Left forelimb (tissue), 1 donor: ENCODE measurements at regions not wholly inside any gene's neighbourhood (a gene's known extent, or its start where the extent isn't known, plus 50 kb on each side); places are given as distances from the start of the nearest gene placed in this dataset.

Experiments
- DNase-seq: peaks from one replicate; pipeline ENCODE4 v3.0.0-alpha.2; 2018; ENCODE audit warnings: low spot score

GRCh38 chr5:3825531-3826451, 230.2 kb downstream of the IRX1 start:
- DNase-seq = no peak

GRCh38 chr5:3827624-3828023, 232.0 kb downstream of the IRX1 start:
- DNase-seq = no peak

GRCh38 chr5:3828761-3829160, 233.1 kb downstream of the IRX1 start:
- no peak for DNase-seq

- no peak for DNase-seq
These were observed 237.9 kb downstream of the IRX1 start for GRCh38 chr5:3833566-3833965.

GRCh38 chr5:3835811-3836210, 240.2 kb downstream of the IRX1 start:
- no peak for DNase-seq

GRCh38 chr5:3836528-3836927, 240.9 kb downstream of the IRX1 start:
- DNase-seq = no peak

GRCh38 chr5:3837506-3837905, 241.9 kb downstream of the IRX1 start:
- DNase-seq = no peak

- DNase-seq = no peak
These were observed 243.5 kb downstream of the IRX1 start for GRCh38 chr5:3839151-3839550.

GRCh38 chr5:3842591-3842990, 247.0 kb downstream of the IRX1 start:
- no peak for DNase-seq

- DNase-seq = no peak
These were observed 248.1 kb downstream of the IRX1 start for GRCh38 chr5:3843706-3844105.

- DNase-seq = no peak
These were observed 248.6 kb downstream of the IRX1 start for GRCh38 chr5:3844266-3844665.

- DNase-seq = no peak
These were observed 249.6 kb downstream of the IRX1 start for GRCh38 chr5:3845230-3845629.

GRCh38 chr5:3852161-3852916, 256.7 kb downstream of the IRX1 start:
- DNase-seq = no peak

GRCh38 chr5:3853362-3853761, 257.7 kb downstream of the IRX1 start:
- DNase-seq = no peak

- DNase-seq = no peak
These were observed 258.7 kb downstream of the IRX1 start for GRCh38 chr5:3854188-3854821.

GRCh38 chr5:3856036-3856435, 260.4 kb downstream of the IRX1 start:
- DNase-seq = no peak

- no peak for DNase-seq
These were observed 262.9 kb downstream of the IRX1 start for GRCh38 chr5:3858524-3858923.

GRCh38 chr5:3862906-3863305, 267.3 kb downstream of the IRX1 start:
- DNase-seq = no peak

GRCh38 chr5:3875144-3875543, 279.5 kb downstream of the IRX1 start:
- no peak for DNase-seq

- DNase-seq = no peak
These were observed 282.6 kb downstream of the IRX1 start for GRCh38 chr5:3878267-3878666.

GRCh38 chr5:3883040-3883439, 287.4 kb downstream of the IRX1 start:
- no peak for DNase-seq

GRCh38 chr5:3886524-3887451, 291.2 kb downstream of the IRX1 start:
- DNase-seq = no peak
